NB4 (cell line): ENCODE measurements at regions not wholly inside any gene's neighbourhood (a gene's known extent, or its start where the extent isn't known, plus 50 kb on each side); places are given as distances from the start of the nearest gene placed in this dataset.

Experiments used
- CTCF ChIP-seq: IDR thresholded peaks from one replicate; pipeline ENCODE4 v1.5.1; 2012; ENCODE audit warnings: low read depth, low read length
- POLR2A ChIP-seq: IDR thresholded peaks from 2 replicates; pipeline ENCODE4 v1.6.1; 2011; ENCODE audit warnings: mild to moderate bottlenecking; ENCODE audit not compliant: insufficient read length; ENCODE audit errors: extremely low read depth

GRCh38 chr1:87927391-87928280 is 599.0 kb downstream of the LMO4 start:
- TF ChIP-seq POLR2A (no peak), CTCF (no peak)
